ENCODE measurements at regions not wholly inside any gene's neighbourhood (a gene's known extent, or its start where the extent isn't known, plus 50 kb on each side); places are given as distances from the start of the nearest gene placed in this dataset.

DNA sequence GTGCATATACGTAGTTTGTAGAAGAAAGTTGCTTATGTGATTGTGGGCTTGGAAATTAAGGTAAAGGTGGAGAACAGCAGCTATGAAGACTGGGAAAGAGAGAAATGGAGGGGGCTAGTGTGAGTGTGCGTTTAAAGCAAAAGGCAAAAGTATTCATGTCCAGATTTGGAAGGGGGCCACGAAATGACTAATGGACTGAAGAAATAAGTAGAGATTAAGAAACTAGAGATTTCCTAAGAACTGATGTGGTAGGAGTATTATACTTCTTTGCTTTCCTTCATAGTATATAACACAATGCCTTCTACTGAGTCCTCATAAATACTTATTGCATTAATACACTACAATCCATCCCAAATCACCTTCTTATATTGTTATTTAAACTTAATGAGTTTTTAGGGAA, 298.6 kb upstream of the NOVA1 start:
- no peak overlapping the region for H3K27ac Mint-ChIP-seq
- peaks cover 1% of the 10 kb centered on the region for H3K36me3 Mint-ChIP-seq (ENCODE audit: insufficient read depth)
- no peak for DNase-seq (ENCODE audit: low spot score, unreplicated experiment)
- peaks cover 3% of the 10 kb centered on the region for H3K27me3 Mint-ChIP-seq
- H3K4me1 Mint-ChIP-seq (ENCODE audit: low read depth), result peaks cover 5% of the 10 kb centered on the region
- peaks cover 13% of the 10 kb centered on the region for H3K9me3 Mint-ChIP-seq (ENCODE audit: low read depth)
- TF ChIP-seq, protein P1, sequence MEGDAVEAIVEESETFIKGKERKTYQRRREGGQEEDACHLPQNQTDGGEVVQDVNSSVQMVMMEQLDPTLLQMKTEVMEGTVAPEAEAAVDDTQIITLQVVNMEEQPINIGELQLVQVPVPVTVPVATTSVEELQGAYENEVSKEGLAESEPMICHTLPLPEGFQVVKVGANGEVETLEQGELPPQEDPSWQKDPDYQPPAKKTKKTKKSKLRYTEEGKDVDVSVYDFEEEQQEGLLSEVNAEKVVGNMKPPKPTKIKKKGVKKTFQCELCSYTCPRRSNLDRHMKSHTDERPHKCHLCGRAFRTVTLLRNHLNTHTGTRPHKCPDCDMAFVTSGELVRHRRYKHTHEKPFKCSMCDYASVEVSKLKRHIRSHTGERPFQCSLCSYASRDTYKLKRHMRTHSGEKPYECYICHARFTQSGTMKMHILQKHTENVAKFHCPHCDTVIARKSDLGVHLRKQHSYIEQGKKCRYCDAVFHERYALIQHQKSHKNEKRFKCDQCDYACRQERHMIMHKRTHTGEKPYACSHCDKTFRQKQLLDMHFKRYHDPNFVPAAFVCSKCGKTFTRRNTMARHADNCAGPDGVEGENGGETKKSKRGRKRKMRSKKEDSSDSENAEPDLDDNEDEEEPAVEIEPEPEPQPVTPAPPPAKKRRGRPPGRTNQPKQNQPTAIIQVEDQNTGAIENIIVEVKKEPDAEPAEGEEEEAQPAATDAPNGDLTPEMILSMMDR (IDR thresholded peaks at IDR 0.05; ENCODE audit: unreplicated experiment), result no peak
- no peak overlapping the region for H3K4me3 Mint-ChIP-seq (ENCODE audit: low read depth)

DNA sequence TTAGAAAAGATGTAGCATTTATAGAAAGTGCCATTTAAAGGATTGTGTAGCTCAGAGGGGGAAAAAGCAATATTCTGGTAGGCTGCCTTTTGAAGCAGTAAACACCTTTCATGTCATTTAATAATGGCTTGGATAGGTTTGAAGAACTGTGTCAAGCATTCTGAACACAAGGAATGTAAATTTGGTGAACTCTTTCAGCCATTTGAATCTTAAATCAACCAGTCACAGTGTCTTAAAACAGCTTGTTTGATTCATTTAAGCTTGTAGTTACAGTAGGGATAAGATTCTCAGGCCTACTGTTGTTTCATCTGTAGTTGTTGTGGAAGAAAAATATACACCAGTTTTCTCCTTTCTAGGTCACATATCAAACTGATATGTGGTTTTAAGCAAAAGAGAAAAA, 299.4 kb upstream of the NOVA1 start:
- Mint-ChIP-seq H3K36me3 (ENCODE audit: insufficient read depth) (peaks cover 1% of the 10 kb centered on the region), H3K4me3 (ENCODE audit: low read depth) (no peak overlapping the region), H3K9me3 (ENCODE audit: low read depth) (peaks cover 13% of the 10 kb centered on the region), H3K4me1 (ENCODE audit: low read depth) (peaks cover 5% of the 10 kb centered on the region), H3K27ac (no peak overlapping the region), H3K27me3 (peaks cover 3% of the 10 kb centered on the region)
- no peak for DNase-seq (ENCODE audit: low spot score, unreplicated experiment)
- TF ChIP-seq, protein P1 (IDR thresholded peaks at IDR 0.05; ENCODE audit: unreplicated experiment), result no peak

DNA sequence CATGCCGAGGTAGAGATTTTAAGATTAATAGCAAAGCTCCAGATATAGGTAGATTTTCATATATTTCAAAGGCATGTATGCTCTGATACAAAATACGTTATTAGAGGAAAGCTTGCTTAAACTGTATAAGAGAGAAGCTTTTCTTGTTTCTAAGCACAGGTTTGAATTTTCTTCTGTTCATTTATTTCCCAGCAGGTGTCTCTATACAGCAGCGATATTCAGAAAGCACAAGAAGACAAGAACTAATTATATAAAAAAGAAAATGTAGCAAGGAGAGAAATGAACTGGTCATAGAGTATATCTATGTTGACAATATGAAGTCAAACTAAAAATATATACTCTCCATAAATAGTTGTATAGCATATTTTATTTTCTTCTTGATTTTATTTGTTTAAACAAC, 307.4 kb upstream of the NOVA1 start:
- Mint-ChIP-seq H3K36me3 (ENCODE audit: insufficient read depth) (peaks cover under 1% of the 10 kb centered on the region), H3K27me3 (no peaks in the 10 kb centered on the region), H3K9me3 (ENCODE audit: low read depth) (peaks cover 8% of the 10 kb centered on the region), H3K27ac (no peak overlapping the region), H3K4me1 (ENCODE audit: low read depth) (no peaks in the 10 kb centered on the region), H3K4me3 (ENCODE audit: low read depth) (no peak overlapping the region)
- TF ChIP-seq, protein P1 (IDR thresholded peaks at IDR 0.05; ENCODE audit: unreplicated experiment), result peak; percentile 15
- no peak for DNase-seq (ENCODE audit: low spot score, unreplicated experiment)

DNA sequence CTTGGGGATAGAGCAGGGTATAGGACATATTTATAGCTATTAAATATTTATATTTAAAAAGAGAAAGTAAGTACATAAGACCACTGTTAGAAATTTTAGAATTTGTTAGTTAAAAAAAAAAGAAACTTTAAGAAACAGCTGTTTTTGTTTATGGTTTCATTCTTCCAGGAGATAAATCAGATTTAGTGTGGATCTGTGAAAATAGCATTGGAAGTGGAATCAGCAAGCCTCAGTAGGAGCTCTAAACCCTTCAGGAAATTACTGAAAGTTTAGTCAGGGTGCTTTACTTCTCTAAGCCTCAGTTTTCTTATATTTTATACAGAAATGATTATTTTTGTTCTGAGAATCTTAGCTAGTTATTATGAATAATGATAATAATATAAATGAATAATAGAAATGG, 316.0 kb upstream of the NOVA1 start:
- H3K4me3 Mint-ChIP-seq (ENCODE audit: low read depth), result no peak overlapping the region

DNA sequence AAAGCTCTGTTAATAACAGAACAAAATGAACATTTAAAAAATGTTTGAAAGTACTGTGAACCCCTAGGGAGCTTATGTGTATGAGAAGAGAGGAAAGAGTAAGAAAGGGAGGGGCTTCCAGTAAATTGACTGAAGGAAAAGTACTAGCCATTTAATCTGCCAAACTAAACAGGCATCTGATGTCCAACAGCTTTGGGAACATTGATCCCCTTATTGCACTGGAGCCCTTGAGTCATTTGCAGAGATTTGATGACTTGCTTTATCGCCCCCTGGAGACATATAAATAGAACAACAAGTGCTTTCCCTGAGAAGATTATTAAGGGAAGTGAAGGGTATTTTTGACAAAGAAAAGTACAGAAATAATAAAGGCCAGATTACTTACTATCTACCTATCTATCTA, 319.3 kb upstream of the NOVA1 start:
- H3K9me3 Mint-ChIP-seq (ENCODE audit: low read depth), result peaks cover 3% of the 10 kb centered on the region
- TF ChIP-seq, protein P1 (IDR thresholded peaks at IDR 0.05; ENCODE audit: unreplicated experiment), result peak; percentile 48
- DNase-seq (ENCODE audit: low spot score, unreplicated experiment), result no peak
- peaks cover 3% of the 10 kb centered on the region for H3K4me1 Mint-ChIP-seq (ENCODE audit: low read depth)
- no peak overlapping the region for H3K27ac Mint-ChIP-seq
- no peaks in the 10 kb centered on the region for H3K36me3 Mint-ChIP-seq (ENCODE audit: insufficient read depth)
- H3K27me3 Mint-ChIP-seq, result no peaks in the 10 kb centered on the region
- H3K4me3 Mint-ChIP-seq (ENCODE audit: low read depth), result no peak overlapping the region

More for the DNA sequence above, 316.0 kb upstream of the NOVA1 start:
- TF ChIP-seq, protein P1 (IDR thresholded peaks at IDR 0.05; ENCODE audit: unreplicated experiment), result no peak
- Mint-ChIP-seq H3K9me3 (ENCODE audit: low read depth) (peaks cover 3% of the 10 kb centered on the region), H3K36me3 (ENCODE audit: insufficient read depth) (no peaks in the 10 kb centered on the region), H3K27me3 (no peaks in the 10 kb centered on the region), H3K27ac (no peak overlapping the region), H3K4me1 (ENCODE audit: low read depth) (peaks cover 1% of the 10 kb centered on the region)
- no peak for DNase-seq (ENCODE audit: low spot score, unreplicated experiment)

Measured in progenitor cell of endocrine pancreas (in vitro differentiated cells).